Erythroblast (primary cell): ENCODE measurements at regions not wholly inside any gene's neighbourhood (a gene's known extent, or its start where the extent isn't known, plus 50 kb on each side); places are given as distances from the start of the nearest gene placed in this dataset.

Experiments used
- GATA1 ChIP-seq: IDR thresholded peaks from 2 replicates; pipeline ENCODE4 v1.6.1; 2011; ENCODE audit warnings: low read depth, mild to moderate bottlenecking, control low read depth, low read length, moderate library complexity
- POLR2A ChIP-seq: IDR thresholded peaks from 2 replicates; pipeline ENCODE4 v1.6.1; 2011; ENCODE audit warnings: mild to moderate bottlenecking, low read length

GRCh38 chr1:14098294-14098913, 398.4 kb downstream of the PRDM2 start:
- TF ChIP-seq POLR2A (no peak), GATA1 (no peak)
